GM12878 (cell line): ENCODE measurements at regions not wholly inside any gene's neighbourhood (a gene's known extent, or its start where the extent isn't known, plus 50 kb on each side); places are given as distances from the start of the nearest gene placed in this dataset.

Experiments used
- POLR2AphosphoS5 ChIP-seq: IDR thresholded peaks from 2 replicates; pipeline ENCODE4 v1.6.1; 2011; ENCODE audit warnings: mild to moderate bottlenecking, low read length, inconsistent platforms
- RELA ChIP-seq: fragments of 450-650 bp; IDR thresholded peaks from 2 replicates; pipeline ENCODE4 v1.8.0; 2014; ENCODE audit warnings: borderline replicate concordance; ENCODE audit not compliant: partially characterized antibody
- TAF1 ChIP-seq: IDR thresholded peaks from 2 replicates; pipeline ENCODE4 v1.6.1; 2011; ENCODE audit warnings: mild to moderate bottlenecking, low read depth, low read length, borderline replicate concordance
- TF ChIP-seq, protein P1 (sequence below), 3 experiments: IDR thresholded peaks in 2 of 3; conservative IDR thresholded peaks in 1 of 3; 2 replicates each; pipeline ENCODE4 v1.5.1; 2011; ENCODE audit warnings: low read depth in 3 of 3, low read length in 3 of 3, mild to moderate bottlenecking in 3 of 3, control low read depth in 2 of 3, moderate library complexity in 2 of 3, inconsistent platforms in 1 of 3, mixed read lengths in 1 of 3; ENCODE audit not compliant: control insufficient read depth in 2 of 3, insufficient read depth in 1 of 3; ENCODE audit errors: extremely low read depth in 1 of 3
- TF ChIP-seq, protein P2 (sequence below): IDR thresholded peaks from 2 replicates; pipeline ENCODE4 v1.6.1; 2011; ENCODE audit warnings: low read depth, low read length, improper control_type of control experiment, borderline replicate concordance

DNA sequence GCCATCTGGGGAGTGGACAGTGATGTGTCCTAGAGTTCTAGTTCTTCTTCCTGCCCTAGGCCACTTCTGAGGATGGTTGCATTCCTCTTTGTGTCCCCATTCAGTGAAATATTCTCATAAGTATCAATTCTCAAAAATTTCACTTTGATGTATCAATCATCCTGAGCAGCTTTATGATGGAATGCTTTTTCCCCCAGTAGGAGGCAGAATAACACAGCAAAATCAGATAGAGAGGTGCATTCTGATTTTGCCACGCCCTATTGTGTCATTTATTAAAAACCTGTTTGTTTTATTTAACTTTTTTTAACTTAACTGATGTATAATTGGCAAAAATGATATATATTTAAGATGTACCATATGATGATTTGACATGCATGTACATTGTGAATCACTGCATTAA, 656.0 kb upstream of the GRM7 start:
- TF ChIP-seq TAF1 = no peak
- TF ChIP-seq RELA = no peak
- TF ChIP-seq, protein P1, sequence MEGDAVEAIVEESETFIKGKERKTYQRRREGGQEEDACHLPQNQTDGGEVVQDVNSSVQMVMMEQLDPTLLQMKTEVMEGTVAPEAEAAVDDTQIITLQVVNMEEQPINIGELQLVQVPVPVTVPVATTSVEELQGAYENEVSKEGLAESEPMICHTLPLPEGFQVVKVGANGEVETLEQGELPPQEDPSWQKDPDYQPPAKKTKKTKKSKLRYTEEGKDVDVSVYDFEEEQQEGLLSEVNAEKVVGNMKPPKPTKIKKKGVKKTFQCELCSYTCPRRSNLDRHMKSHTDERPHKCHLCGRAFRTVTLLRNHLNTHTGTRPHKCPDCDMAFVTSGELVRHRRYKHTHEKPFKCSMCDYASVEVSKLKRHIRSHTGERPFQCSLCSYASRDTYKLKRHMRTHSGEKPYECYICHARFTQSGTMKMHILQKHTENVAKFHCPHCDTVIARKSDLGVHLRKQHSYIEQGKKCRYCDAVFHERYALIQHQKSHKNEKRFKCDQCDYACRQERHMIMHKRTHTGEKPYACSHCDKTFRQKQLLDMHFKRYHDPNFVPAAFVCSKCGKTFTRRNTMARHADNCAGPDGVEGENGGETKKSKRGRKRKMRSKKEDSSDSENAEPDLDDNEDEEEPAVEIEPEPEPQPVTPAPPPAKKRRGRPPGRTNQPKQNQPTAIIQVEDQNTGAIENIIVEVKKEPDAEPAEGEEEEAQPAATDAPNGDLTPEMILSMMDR (IDR thresholded peaks at IDR 0.05 in 2 of 3, conservative IDR thresholded peaks at IDR 0.05 in 1 of 3; ENCODE audit: control insufficient read depth in 2 of 3, extremely low read depth in 1 of 3, insufficient read depth in 1 of 3, low read depth in 3 of 3, low read length in 3 of 3) = peak; percentile 18 to 32 (median 25); a peak in 3 of 6 replicates
- no peak for TF ChIP-seq POLR2AphosphoS5
- TF ChIP-seq, protein P2, sequence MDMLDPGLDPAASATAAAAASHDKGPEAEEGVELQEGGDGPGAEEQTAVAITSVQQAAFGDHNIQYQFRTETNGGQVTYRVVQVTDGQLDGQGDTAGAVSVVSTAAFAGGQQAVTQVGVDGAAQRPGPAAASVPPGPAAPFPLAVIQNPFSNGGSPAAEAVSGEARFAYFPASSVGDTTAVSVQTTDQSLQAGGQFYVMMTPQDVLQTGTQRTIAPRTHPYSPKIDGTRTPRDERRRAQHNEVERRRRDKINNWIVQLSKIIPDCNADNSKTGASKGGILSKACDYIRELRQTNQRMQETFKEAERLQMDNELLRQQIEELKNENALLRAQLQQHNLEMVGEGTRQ = no peak
